ENCODE measurements at regions not wholly inside any gene's neighbourhood (a gene's known extent, or its start where the extent isn't known, plus 50 kb on each side); places are given as distances from the start of the nearest gene placed in this dataset.
"Not testable (repeated sequence)": the region's sequence is repeated elsewhere in the genome, so short reads cannot be mapped to it uniquely, and the experiment has no call there.

DNA sequence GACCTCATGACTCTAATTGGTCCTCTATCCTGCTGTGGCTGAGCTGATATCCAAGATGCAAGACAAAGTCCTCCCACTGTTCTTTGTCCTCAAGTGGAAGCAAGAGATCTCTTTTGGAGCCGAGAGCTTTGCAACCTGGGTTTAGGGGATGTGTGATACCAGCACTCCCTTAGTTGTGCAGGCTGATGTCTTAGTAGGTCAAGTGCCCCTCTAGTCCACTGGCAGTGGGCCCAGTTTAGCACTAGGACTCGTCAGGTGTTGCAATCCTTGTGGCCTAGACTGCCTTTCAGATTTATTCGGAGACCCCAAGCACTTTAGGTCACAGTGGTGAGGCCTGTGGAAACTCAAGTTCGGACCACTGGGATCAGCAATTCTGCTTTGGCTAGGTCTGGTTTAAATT is 64.0 kb downstream of the GPRASP3 start:
- no peak for DNase-seq (ENCODE audit: low spot score)
- no peak for ATAC-seq (ENCODE audit: low FRiP score)
- TF ChIP-seq, protein P1, sequence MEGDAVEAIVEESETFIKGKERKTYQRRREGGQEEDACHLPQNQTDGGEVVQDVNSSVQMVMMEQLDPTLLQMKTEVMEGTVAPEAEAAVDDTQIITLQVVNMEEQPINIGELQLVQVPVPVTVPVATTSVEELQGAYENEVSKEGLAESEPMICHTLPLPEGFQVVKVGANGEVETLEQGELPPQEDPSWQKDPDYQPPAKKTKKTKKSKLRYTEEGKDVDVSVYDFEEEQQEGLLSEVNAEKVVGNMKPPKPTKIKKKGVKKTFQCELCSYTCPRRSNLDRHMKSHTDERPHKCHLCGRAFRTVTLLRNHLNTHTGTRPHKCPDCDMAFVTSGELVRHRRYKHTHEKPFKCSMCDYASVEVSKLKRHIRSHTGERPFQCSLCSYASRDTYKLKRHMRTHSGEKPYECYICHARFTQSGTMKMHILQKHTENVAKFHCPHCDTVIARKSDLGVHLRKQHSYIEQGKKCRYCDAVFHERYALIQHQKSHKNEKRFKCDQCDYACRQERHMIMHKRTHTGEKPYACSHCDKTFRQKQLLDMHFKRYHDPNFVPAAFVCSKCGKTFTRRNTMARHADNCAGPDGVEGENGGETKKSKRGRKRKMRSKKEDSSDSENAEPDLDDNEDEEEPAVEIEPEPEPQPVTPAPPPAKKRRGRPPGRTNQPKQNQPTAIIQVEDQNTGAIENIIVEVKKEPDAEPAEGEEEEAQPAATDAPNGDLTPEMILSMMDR (IDR thresholded peaks at IDR 0.05) = no peak

DNA sequence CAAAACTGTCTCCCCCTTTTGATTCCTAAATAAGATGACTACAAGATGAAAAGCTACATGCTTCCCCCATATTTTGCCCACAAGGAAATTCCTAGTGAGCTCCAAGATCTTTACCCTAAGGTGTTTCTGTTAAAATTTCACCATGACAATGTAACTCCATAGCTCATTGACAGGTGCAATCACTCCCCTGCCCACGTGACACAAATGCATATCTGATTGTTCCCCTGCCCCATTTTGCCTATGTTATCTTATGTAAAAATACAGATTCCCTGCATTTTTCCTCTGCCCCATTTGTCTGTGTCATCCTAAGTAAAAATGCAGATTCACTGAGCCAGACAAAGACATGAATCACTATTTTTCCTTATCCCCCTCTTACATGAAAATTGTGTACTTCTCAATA is 66.7 kb downstream of the GPRASP3 start:
- no peak for ATAC-seq (ENCODE audit: low FRiP score)
- DNase-seq (ENCODE audit: low spot score) = no peak
- TF ChIP-seq, protein P1 (IDR thresholded peaks at IDR 0.05) = no peak

DNA sequence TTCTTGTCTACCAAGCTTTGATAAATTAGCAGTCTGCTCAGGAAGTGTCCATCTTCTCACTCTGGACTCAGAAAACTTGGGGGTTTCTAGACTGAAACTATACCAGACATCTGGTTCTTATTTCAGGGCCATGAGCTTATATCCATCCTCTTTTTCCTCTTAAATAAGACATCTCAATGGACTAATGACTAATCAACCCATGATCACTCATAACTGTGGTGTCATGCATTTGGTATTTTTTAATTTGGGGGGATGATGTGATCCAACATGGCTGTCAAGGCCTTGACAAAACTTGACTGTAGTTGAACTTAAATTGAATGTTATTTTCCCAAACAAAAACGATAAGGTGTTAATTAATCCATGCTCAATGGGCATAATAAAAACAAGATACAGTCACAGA is 87.8 kb downstream of the GPRASP3 start:
- ATAC-seq (ENCODE audit: low FRiP score) (no peak), DNase-seq (ENCODE audit: low spot score) (no peak)
- TF ChIP-seq, protein P1 (IDR thresholded peaks at IDR 0.05) = no peak

DNA sequence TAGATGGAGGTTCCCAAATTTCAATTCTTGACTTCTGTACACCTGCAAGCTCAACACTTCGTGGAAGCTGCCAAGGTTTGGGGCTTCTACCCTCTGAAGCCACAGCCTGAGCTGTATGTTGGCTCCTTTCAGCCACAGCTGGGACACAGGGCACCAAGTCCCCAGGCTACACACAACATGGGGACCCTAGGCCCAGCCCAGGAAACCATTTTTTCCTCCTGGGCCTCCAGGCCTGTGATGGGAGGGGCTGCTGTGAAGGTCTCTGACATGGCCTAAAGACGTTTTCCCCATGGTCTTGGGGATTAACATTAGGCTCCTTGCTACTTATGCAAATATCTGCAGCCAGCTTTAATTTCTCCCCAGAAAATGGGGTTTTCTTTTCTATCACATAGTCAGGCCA is 97.7 kb downstream of the GPRASP3 start:
- ATAC-seq (ENCODE audit: low FRiP score) = not testable (repeated sequence)

DNA sequence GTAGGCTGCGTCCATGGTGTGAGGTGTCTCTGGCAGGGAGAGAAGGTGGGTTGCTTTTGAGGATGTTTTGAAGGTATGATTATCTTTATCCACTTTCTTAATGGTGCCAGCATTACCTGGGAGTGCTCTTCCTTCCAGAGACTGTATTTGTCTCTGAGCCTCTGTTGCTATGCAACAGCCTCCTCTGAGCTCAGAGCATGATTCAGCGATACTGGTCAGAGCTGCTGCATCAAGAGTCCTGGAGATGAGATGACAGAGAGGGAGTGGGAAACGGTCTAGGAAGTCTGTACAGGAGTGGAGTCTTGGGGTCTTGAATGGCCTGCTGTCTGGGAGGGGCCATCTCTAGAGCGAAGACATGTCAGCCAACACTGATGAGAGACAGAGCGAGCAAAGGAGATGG is 104.4 kb upstream of the RAB40AL start:
- TF ChIP-seq, protein P1 (IDR thresholded peaks at IDR 0.05) = no peak
- ATAC-seq (ENCODE audit: low FRiP score) (peak; percentile 32), DNase-seq (ENCODE audit: low spot score) (no peak)

More for the DNA sequence above, 97.7 kb downstream of the GPRASP3 start:
- not testable (repeated sequence) for DNase-seq (ENCODE audit: low spot score)

DNA sequence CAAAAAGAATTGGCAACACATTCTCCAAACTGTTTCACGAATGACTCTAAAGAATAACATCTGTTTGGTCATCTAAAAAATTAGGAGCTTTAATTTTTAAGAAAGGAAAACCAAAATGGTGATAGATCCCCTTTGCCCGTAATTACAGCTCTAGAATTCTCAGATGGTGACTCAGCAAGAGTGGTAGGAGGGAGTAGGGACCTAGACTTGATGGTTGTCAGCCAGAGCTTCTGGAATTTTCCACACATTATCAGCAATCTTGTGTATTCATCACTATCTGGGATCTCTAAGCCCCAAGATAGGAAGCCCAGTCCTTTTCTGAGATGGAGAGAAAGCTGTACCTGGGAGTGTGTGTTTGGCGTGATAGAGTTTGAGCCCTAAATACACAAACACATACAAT is 103.9 kb upstream of the RAB40AL start:
- TF ChIP-seq, protein P1 (IDR thresholded peaks at IDR 0.05) = no peak
- DNase-seq (ENCODE audit: low spot score) (no peak), ATAC-seq (ENCODE audit: low FRiP score) (no peak)

DNA sequence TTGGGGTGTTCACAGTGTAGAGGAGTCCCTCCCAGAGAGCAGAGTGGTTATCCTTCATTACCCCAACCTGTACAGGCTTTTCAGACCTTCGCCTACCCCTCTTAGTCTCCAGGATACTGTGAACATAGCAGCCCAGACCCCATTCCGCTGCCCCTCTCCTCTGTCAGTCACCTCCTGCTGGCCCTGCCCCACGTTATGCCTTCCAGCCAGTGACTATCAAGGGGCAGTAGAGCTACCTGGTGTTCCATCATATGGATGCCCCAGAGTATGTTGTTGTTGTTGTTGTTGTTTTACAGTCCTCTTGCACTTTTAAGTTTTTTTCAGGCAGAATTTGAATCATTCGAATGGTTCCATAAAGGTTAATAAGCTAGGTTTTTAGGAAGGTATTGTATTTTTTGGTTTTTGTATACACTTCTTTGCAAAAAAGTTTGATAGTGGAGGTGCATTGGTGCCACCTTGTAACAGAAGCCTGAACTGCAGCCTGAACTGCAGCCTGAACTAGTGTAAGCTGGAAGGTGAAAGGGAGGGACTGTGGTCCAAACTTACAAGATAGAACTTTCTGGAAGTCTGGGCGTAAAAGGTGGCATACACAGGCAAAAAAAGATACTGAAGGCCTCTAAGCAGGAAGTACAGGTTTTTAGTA is 101.4 kb upstream of the RAB40AL start:
- DNase-seq (ENCODE audit: low spot score) (no peak), ATAC-seq (ENCODE audit: low FRiP score) (no peak)
- TF ChIP-seq, protein P1 (IDR thresholded peaks at IDR 0.05) = no peak

Data from omental fat pad (tissue), 3 donors.